ENCODE measurements at regions not wholly inside any gene's neighbourhood (a gene's known extent, or its start where the extent isn't known, plus 50 kb on each side); places are given as distances from the start of the nearest gene placed in this dataset.

DNA sequence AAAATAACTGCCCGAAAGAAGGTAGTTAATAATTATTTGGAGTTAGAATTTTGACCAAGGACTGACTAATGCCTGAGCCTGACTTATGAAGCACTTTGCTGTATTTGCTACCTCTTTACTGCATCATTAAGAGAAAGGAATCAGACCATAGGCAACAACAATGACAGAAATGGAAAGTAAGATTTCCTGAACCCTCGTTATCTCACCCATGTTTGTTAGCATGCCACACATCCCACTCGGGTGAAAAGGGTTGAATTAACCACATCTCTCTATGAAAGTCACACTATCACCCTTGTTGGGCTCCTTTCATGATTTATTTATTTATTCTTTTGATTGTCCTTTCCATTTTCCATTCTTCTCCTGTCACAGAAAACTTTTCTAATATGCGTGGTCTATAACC is 59.6 kb downstream of the OLIG3 start:
- no peak for DNase-seq

DNA sequence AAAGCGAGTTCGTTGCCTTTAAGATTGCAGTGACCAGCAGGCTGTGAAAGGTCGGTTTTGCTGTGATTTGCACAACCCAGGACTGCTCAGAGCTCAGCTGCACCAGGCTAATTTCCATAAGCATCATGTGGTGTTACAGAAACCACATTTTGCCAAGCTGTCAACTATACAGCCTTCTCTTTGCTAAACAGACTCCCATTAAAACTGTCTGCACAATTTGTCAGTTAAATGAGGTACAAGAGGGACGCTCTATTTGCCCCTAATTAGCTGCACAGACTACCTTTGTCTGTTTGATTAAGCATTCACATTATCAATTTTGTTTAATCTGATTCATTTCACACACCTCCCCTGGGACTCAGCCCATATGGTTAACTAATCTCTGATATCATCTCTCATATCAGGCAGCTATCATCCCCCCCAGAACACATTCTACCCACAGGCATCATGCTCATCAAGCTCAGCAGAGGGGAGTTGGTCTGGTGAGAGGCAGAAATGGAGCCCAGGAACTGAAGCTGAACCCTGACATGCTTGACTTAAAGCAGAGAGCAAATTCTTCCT is 62.1 kb downstream of the OLIG3 start:
- DNase-seq = no peak

DNA sequence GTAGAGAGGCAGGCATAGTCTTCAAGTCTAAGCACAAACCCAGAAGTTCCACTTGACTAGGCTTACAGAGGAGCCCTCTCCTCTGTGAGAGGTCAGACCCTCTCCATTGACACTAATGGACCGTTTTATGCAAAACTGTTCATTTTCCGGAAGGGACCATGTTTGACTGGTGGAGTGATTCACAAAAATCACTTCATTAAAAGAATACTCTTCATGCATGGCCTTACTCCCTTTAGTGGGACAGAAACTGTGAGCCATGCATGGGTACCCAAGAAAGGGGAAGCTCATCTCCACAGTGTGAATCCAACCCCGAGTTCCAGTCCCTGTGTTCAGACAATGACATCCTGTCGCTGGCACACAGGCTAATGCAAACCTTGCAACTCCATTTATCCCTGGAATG is 63.2 kb downstream of the OLIG3 start:
- no peak for DNase-seq

DNA sequence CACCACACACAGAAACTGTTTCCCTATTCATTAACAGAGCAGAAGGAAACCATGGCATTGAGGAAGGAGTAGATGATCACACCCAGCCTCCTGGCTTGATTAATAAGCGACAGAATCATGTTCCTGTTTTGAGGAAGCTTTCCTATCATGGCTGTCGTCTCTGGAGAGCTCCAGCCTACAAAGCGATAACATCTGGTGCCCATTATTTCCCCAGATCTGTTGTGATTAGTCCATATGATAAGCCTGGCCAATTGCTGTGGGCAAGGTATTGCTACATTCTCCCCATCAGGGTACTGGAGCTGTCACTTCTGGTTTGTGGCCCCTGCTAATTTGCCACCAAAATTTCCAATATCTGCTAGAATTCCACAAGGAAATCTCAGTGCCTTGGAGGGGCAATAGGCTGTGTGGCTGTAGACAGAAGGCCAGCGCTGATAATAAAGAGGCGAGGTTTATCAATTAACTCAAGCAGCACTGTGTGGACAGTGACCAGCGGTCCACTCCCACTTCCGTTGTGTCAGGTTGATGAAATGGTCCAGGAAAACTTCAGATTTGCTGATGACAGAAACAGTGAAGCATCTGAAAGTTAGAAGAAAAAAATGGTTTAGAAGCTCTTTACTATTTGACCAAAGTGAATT is 66.4 kb downstream of the OLIG3 start:
- no peak for DNase-seq

DNA sequence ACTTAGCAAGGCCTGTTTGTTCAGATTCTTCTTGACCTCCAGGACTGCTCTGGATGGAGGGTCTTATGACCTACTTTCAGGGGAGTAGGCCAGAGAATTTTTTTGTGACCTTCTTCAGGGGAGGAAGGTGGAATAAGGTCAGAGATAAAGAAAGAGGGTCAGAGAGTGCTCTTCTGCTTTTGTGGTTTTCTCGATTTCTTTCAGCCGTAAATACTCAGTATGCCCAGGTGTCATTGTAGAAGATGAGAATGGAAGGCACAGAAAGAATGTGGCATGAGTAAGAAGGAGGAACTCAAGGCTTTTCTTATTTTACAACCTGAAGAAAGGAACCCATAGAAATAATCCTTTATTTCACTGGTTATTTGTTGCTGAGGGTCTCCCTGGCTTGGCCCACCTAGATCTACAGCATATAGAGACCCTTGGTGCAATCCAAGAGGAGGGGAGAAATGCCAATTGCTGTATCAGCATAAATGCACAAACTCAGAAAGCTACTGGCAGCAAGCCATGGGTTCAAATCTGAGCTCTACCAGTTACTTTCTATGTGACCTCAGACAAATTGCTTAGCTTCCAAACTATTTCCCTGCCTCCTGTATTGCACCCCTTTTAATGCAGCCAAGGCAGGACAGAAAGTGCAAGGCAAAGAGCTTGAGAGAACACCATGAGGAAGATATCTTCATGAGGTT is 68.0 kb downstream of the OLIG3 start:
- DNase-seq = no peak

DNA sequence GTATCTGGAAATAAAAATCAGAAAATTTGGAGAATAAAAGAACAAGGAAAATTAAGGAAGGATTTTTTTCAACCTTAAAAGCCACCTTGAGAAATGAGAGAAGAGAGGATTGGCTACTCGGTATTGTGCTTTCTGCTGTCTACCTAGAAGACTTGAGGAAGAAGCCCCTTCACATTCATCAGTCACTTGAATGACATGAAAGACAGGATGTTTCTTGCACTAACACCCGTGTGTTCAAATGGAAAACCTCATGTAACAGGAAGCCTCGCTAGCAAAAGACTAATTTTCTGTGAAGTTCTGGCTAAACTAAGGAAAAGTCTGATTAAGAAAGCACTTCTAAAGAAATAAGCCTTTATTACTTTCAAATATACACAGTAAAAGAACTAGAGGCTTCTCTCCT is 69.9 kb downstream of the OLIG3 start:
- no peak for DNase-seq

DNA sequence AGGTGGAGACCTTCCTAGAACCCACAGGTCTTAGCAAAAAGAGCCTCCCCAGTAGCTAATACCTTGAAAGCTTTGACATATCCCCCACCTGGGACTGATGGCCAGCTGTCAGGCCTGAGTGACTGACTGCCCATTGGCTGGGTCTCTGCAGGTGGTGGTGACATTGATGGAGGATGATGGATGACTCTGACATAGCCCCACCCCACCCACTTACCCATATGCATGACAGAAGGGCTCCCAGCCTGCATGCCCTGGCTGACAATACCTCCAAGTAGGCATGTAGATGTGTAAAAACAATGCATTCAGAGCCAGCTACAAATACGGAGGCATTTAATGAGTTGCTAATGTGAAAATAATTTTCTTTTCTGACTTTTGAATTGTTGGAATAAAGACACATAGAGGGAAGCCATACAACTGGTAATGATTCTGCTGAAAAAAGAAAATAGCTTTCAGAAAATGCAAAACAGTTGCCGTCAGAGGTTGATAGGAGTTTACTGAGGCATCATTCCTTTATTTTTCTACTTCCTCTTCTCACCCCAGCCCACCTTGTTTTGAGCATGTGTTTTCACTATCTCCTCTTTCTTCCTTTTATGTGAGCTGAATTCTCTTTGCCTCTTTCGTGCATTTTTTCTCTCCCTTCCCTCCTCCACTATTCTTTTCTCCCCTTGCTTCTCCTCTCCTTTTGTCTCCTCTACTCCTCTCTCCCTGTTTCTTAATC is 70.6 kb downstream of the OLIG3 start:
- DNase-seq = no peak

DNA sequence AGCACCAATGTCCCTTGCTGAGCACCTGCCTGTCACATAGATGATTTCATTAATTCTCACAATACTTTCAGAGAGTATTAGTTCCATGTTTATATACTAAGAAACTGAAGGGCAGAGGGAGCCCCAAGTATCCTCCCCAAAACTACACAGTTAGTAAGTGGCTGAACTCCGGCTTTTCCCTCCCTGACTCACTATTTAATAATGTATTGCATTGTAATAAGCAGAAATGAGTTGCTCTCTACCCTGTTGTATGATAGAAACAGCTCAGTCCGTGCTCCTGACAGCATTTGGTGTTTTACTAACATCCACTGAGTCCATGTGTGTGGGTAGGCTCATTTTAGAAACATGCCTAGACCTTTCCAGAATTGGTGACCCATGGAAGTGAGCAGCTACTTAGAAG is 76.8 kb downstream of the OLIG3 start:
- DNase-seq = no peak

DNA sequence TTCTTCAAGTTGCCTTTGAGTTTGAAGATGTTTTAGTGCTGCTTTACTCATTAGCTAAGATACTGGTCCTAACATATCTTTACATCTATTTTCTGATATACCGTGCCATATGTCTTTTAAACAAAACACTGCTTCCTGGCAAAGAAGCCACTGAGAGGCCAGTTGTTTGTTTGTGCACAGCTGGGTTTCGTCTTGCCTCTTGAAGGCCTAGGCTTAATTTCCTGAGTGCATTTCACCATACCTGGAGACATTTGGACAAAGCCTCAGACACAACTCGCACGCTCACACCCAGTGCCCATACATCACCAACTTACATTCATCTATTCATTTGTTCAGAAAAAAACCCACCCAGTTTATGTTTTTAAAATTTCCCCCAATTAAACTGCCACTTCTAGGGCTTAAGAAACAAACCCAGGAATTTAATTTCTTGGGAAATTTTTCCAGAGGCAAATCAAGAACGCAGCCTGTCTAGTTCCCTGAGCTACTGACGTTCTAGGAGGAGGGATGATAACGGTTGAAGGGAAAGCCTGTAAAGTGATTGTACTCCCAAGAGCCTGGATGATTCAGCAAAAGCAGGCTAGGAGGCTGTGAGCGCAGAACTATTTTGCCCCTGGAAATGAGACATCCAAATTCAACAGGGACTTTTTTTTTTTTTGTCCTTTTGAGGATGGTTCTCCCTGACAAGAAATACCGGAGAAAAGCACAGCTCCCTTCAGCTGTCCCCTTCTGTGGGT is 77.7 kb downstream of the OLIG3 start:
- DNase-seq = no peak

DNA sequence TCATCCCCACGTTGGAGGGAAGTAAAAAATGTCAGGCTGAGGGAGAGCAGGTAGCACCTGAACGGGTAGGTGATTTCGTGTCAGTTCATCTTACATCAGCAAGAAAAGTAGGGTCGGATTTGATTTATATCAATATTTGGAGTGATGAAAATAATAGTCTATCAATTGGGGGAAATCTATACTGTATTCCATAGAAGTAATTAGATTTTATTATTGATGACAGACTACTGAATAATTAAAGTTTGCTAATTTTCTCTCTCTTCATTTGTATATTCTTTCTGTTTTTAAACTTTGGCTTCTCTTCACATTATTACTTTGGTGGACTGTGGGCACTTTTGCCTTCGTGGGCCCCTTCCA is 78.4 kb downstream of the OLIG3 start:
- DNase-seq = no peak

DNA sequence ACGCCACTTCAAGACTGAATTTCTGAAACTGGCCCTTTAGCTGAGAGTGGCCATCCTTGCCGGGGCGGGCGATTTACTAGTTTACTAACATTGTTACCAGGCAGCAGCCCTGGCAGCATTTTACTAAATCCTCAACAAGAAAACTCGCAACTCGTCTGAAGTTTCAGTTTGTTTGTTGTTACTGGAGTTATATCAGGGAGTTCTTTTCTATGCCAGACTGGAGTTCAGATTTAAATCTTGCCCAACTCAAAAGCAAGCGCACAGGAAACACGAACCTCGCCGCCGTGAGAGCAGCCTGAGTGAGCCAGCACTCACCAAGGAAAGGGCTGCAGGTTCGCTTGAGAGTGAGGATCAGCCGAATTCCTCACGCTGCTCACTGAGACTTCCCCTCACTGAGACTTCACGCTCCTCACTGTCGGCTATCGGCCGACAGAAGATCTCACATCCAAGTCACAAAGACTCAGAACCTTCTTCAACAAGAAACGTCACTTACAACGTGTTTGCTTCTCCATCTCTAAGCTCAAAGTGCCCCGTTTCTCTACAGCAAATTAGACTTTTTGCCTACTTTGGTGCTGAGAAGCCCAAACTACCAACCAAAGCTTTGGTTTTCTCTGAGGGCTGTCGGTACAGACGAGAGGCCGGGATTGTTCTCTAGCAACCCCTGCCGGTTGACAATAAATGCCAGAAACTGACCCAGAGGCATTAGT is 78.9 kb downstream of the OLIG3 start:
- DNase-seq = peak in 48 of 56 donors; percentile 4 to 79 (median 44)

DNA sequence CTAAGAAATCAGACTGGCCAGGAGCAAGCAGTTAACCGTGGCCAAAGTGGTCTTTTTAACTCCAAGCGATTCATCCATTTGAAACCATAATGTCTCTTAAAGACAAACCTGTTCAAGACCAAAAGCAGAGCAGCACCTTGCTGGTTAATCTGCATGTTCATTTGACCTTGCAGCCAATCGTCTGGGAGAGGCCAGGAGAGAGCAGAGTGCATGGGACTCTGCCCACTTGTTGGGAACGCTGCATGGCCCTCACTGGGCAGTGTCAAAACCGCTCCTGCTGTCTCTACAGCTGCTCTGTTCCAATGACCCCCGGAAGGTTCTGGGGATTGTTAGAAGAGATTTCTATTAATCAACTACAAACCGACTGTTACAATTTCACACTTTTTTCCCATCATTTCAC is 79.6 kb downstream of the OLIG3 start:
- DNase-seq = no peak

DNA sequence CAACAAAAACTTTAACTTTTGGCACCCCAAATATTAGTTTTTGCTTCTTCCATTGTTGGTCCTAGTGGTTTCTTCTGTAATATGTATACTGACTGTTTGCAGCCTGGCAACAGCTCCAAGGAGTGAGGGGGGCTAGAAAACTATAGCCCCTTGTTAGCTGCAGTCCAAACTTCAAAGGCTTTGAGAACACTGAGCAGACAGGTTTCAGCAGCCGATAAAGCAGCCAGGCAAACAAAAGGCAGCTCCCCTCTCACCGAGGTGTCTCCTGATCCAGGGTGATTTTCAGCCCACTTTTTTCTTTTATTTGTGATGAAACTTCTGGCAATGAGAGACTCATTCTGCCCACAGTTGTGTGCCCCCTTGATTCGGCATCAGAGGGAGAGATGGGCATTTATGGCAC is 80.7 kb downstream of the OLIG3 start:
- no peak for DNase-seq

DNA sequence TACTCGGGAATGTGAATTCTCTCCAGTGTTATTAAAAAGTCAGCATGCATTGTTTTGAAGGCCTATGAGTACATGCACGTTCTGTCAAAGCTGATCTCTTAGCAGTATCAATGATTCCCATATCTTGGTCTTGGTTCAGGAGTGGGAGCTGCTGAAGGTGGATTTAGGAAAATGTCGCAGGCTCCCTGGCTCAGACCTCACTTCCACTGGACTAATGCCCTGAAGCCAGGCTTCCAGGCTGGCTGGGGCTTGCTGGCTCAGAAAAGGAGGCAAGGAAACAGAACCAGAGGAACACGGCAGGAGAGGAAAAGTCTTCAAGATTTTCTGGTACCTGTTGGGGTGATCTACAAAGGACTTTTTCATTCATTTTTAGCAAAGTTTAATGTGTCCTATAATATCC is 81.6 kb downstream of the OLIG3 start:
- DNase-seq = no peak

DNA sequence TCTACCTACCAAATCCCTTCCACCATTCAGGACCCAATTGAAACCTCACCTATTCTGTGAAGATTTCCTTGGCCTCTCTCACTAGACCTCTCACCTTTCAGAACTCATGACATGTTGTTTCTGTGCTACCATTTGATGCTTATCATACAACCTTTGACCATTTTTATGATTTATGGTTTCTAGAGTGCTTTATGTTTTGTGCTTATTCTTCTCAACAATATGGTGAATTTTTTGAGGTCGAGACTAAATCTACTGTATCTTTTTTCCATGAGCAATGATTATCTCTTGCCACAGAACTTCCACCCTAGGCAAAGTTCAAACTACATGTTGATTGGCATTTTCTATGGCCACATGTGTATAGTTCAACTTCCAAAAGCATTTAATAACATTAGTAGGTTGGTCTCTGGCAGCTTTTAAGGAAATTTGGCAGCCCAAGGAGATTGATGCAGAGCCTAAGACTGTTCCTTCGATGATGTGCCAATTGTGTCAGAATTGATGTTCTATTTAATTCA is 84.9 kb downstream of the OLIG3 start:
- DNase-seq = no peak

DNA sequence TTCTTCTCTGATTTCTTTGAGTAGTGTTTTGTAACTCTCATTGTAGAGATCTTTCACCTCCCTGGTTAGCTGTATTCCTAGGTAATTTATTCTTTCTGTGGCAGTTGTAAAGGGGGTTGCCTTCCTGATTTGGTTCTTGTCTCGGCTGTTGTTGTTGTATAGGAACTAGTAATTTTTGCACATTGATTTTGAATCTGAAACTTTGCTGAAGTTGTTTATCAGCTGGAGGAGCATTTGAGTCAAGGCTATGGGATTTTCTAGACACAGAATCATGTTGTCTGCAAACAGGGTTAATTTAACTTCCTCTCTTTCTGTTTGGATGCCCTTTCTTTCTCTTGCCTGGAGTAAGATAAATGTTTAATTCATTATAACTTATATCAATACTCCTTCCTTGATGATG is 86.4 kb downstream of the OLIG3 start:
- DNase-seq = no peak

DNA sequence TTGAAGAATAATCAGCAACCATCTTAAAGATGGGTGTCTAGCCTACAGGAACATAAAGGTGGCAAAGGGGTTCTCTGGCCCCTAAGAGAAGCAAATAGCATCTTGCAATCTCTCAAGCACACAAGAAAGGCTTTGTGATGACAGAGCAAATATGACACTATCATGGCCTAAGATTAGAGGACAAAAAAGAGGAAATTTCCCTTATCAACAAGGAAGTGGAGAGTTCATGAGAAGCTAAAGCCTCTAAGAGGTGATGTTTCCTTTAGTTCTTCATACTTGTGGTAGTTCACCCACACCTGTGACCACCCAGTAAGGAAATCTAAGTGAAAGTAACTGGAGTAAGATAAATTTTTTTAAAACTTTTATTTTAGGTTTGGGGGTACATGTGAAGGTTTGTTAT is 88.4 kb downstream of the OLIG3 start:
- DNase-seq = no peak

DNA sequence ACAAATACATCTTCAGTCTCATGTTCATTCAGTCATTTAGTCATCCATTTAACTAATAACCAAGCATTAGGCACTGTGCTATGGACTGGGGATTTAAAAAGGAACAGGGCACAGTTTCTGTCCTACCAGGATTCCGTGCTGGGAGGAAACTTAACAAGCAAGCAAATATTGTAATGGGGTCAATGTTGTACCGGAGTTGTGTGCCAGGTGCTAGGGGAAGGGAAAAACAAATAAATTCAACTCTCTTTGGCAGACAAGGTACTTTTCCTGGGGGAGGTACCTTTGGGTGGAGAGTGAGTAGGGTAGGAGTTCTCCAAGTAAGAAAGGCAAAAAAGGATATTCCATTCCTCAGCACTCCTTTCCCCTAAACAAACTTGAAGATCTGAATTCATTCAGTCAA is 90.3 kb downstream of the OLIG3 start:
- DNase-seq = no peak

DNA sequence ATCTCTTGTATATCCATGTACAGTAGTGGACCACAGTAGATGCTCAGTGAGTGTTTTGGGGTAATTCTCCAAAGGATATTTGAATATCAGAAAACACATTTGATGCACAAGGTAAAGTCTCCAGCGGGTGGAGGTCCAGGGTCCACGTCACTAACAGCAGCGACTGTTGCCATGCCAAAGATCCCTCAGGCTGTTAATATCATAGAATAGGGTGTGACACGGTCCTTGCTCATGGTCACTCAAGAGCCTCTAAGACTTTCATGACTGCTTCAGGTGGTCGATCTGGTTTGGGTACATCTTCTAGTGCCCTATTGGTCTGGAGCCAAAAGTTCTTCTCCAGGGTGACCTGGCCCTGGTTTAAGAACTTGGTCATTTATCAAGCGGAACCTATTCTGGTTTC is 90.8 kb downstream of the OLIG3 start:
- no peak for DNase-seq

DNA sequence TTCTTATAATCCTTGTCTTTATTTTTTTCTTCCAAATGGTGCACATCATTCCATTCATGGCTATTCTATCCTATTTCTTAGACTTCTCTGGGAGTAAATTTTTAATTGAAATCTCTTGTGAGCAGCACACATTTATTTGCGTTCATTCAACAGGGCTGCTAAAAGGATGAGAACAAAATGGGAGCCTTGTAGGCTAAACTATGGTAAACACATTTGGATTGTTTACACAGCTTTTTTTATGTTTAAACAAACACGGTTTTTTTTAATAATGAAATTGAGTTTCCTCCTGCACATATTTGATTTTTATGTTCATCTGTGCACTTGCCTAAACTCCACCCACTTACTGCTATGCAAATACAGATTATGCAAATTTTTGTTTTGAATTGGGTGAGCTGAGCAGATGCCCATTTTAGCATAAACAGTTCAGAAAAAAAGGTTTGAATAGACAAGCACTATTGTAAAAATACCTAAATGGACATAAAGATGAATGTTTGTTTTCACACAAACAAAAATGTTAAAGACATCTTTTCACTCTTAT is 92.0 kb downstream of the OLIG3 start:
- DNase-seq = no peak

DNA sequence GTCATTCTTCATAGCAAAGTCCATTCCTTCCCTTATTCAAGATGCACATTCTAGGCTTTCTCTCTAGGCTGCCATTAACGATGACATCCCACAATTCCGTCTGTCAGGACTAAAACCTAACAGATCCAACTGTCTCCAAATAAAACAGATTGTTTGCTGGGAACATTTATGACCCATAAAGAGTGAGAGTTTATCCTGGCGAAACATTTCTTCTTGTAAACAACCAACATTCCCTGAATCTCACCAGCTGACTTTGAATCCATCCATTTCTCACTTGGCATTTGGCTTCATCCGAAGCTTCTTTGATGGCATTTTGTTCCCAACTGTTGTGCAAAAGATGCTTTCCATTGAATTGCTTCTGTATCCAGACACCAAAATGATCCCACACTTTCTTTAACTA is 93.1 kb downstream of the OLIG3 start:
- no peak for DNase-seq
